ENCODE measurements at regions not wholly inside any gene's neighbourhood (a gene's known extent, or its start where the extent isn't known, plus 50 kb on each side); places are given as distances from the start of the nearest gene placed in this dataset.

DNA sequence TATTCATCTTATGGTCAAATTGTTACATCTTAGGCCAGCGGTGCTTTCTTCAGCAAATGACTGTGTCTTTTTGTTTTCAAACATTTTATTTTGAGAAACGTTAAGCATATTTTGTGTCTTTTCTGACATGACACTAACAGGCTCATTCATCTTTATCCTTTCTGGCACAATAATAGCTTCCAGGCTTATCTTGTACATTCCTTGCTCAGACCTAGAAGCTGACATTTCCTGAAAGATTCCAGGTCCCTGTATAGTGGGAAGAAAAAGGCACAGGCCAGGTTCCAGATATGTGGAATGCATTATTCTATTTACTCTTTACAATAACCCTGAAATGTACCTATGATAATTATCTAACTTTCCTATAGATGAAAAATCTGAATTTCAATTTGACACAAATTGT is 379.1 kb upstream of the B3GAT1 start:
- DNase-seq = no peak

DNA sequence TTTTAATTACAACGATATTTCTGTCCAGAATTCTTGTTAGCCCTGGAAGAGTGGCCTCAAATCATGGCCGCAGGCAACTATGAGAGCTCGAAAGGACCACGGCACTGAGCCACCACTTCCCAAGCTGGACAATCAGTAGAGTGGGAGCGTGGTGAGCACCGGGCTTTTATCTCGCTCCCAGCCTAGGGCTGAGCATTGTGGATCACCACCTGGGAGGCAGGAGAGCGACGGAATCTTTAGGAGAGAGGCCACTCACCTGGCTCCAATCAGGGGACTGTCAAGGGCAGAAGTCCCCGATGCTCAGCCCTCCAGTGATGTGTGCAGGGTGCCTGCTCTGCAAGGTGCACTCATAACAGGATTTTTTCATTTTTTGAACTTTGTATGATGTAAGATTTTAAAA is 377.1 kb upstream of the B3GAT1 start:
- DNase-seq = no peak

DNA sequence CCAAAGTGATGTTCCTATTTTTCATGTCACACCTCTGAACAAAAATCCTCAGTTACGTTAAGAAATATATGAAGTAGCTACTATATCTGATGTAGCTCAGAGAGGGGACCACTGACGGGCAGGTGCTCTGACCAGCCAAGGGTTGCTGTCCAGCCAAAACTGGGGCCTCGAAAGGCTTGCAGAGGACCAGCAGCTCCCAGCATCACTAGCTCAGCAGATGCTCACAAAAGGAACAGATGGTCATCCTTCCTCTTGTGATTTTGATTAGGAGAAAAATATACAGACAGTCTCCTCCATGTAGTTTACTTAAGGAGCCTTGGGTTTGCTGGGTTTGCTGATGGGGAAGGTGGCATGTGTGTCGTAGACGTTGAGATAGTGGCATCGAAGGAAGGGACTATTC is 374.6 kb upstream of the B3GAT1 start:
- DNase-seq = no peak

DNA sequence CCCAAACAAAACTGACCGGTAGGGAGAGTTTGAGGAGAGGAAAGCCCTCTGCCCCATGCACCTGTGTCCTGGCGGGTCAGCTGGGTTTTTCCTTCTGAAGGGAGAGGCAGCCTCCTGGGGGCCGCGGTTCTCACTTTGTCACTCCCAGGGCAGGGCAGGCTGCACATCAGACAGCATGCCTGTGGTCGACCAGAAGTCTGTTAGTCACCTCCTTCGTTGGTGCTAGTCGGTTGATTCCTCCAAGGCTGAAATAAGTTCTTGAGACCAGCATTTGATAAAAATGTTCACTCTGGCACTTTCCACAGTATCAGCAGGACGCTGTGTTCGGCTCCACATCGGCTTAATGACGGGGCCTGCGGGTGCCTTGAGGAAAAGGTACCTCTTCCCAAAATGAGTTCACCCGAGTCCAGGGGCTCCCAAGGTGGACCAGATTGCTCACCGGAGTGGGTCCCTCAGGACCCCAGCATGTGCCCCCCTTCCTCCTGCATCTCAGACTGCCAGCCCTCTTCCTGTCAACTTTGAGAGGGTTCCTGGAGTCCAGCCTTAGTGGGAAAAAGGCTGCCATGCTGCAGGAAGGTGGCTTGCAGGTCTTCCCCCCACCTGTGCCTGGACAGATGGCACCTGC is 373.7 kb upstream of the B3GAT1 start:
- DNase-seq = no peak

DNA sequence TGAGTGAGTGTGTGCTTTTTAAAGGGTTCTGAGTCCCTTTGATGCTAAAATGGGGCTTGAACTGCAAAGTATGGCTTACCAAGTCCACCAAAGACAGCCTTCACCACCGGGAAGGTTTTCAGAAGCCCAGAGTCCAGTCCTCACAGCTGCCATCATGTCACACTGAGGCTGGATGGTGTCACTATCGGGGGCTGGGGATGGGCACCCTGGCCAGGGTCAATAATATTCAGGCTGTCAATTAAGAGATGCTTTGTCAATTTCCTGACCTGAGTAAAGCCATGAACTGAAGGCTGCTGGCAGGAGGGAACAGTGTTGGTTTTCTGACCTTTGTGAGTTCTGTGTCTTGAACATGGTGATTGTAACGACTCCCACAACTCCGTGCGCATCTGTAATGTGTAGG is 373.0 kb upstream of the B3GAT1 start:
- no peak for DNase-seq

DNA sequence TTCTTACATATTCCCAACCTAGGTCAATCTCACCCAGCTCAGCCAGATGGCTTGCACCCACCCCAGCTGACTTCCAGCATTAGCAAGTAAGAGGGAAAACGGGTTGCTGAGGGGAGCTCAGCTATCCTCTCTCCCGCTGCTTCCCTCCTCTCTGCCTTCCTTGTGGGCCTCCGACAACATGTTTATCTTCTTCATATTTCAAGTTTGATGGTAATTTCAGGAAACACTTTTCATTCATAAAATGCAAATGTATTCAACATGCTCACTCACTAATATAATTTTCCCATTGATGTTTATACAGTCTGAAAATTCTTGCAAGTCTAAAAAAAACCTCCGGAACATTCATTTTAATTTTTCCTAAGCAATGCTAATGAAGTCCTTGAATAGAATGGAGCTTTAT is 372.5 kb upstream of the B3GAT1 start:
- DNase-seq = no peak

DNA sequence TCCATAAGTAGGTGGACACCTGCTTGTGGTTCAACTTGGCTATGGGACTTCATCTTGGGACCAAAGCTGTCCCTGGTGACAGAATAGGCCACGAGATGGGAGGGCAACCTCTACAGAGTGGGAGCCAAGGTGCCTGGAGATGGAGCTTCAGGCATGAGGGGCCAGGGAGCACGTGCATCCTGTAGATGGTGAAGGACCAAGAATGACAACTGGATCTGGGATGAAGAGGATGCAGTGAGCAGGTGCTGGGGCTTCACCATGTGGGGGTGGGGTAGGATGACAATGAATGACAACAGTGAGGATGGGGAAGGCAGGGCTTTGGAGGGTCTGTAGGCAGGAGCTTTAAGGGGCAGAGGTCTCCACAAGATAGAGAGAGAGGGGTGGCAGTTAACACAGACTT is 372.0 kb upstream of the B3GAT1 start:
- no peak for DNase-seq

DNA sequence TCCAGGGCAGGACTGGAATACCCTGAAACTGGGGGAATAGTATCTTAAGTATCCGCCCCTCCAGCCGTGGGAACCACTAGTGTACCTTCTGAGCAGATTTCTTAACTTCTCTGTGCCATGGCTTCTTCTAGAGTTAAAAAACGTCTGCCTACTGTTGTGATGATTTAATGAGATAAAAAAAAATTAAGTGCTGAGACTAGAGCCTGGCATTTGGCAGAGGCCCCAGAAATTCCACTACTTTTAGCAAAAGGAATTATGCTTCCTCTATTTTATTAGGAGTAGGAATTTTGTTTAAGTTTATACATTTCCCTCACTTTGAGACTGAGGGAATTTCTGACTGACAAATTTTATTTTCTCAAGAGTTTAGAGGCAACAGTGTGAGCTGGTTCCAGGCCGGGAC is 371.2 kb upstream of the B3GAT1 start:
- no peak for DNase-seq

DNA sequence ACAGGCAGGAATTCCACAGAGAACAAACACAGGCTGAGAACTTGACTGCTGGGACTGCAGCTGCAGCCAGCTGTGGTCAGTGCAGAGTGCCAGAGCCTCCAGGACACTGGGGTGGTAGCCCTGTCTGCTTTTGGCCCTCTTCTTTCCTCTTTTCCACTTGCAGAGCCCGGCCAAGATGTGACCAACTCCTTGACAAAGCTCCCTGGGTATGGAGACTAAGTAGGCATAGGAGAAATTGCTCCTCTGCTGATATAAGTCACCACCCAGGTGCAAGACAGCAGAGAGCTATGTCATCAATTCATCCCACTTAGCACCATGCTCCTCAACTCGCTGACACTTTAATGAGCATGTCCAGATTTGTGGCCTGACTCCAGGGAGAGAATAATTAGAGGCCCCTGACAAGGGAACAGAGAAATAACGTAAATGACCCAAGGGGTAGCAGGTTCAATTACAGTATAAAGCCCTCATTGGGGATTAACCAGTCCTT is 369.4 kb upstream of the B3GAT1 start:
- DNase-seq = no peak

DNA sequence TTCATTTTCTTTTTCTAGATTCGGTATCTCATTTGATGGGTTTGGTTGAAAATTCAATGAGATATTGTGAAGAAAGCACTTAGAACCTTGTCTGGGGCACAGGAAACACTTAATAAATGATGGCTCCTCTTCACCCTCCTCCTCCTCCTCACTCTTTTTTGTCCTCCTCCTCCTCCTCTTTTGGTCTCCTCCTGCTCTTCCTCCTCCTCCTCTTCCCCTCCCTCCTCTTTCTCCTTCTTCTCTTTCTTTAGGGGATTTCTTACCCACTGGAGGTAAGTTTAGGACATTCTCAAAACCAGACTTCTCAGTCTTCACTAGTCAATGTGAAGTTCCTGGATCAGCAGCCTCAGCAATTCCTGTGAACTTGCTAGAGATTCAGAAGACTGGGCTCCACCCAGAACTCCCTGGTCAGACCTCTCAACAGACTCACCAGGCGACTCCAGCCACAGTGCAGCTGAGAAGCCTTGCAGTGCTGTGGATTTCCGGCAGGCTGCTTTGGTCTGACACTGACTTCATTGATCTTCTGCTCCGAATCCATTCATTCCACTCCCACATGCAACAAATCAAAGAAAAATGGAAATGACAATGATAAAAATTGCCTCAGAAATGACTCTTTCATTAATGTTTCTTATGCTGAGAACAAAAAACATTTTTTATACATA is 368.6 kb upstream of the B3GAT1 start:
- DNase-seq = no peak

DNA sequence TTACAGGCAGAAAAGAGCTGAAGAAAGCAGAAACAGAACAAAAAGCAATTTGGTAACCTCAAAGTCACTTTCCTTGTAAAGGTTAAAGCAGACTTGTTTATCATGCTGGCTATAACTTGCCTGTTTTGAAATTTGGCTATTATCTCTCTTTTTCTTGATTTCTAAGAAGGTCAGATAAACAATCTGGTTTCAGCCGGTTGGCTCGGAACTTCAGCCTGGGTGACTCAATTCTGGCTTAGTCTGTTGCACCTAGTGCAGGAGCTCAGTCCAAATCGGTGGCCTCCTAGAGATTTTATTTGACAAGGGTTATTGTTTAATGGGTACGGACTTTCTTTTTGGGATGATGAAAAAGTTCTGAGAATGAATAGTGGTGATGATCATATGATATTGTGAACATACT is 367.1 kb upstream of the B3GAT1 start:
- no peak for DNase-seq

DNA sequence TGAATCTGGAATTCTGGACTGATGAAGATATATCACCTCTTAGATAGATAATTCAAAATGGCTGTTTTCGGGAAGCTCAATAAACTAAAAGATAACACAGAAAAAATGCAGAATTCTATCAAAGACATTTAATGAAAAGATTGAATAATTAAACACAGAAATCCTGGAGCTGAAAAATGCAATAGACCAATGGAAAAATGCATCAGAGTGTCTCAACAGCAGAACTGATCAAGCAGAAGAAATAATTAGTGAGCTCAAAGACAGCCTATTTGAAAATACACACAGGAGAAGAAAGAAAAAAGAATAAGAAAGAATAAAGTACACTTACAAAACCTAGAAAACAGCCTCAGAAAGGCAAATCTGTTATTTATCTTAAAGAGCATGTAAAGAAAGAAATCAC is 356.4 kb upstream of the B3GAT1 start:
- DNase-seq = no peak

DNA sequence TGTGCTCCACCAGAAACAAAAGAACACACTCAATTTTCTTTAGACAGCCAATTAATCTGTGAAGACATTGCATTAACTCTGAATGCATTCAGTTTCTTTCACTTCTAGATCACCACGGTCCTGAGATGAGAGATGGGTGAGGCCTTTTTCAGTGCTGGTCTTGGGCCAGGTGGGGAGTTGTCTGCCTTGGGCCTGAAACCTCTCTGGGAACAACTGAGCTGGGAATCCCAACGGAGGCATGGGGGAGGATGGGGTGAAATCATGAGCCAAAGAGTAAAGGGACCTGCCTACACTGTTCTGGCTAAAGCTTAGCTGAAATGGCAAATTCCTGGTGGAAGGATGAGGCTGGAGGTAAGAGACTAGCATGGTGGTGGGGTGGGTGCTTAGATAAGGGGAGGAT is 353.5 kb upstream of the B3GAT1 start:
- no peak for DNase-seq

DNA sequence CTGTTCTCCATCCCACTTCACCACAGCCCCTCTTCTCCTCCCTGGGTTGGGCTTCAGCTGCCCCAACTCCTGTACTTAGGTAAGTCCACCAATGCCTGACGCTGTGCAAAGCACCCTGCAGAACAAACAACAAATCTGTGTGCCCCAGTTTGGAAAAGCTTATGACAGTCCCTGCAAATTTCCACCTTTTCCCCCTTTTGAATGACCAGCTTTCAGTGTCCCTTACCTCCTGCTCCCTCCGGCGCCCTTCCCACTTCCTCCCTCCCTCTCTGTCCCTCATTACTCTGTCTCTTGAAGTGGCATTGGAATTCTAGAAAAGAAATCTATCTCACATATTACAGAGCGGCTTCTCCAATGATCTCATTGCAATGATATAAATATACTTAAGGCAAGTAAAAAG is 352.9 kb upstream of the B3GAT1 start:
- no peak for DNase-seq

DNA sequence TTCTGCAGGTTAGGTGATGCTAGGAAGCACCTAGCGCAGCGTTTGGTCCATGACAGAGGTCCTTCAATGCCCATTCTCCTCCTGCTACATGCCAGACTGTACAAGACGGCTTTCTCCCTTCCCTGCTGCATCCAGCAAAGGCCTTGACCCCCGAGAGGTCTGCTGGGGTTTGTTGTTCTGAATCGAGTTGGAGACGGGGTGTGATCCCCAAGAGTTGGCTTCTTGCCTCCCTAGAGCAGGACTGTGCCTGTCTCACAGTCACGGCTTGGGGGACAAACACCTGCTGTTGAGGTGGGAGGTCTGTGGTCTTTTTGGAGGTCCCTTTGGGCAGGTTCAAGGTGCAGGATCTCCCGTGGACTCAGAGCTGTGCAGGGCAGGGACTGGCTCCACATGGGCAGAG is 352.3 kb upstream of the B3GAT1 start:
- DNase-seq = no peak

DNA sequence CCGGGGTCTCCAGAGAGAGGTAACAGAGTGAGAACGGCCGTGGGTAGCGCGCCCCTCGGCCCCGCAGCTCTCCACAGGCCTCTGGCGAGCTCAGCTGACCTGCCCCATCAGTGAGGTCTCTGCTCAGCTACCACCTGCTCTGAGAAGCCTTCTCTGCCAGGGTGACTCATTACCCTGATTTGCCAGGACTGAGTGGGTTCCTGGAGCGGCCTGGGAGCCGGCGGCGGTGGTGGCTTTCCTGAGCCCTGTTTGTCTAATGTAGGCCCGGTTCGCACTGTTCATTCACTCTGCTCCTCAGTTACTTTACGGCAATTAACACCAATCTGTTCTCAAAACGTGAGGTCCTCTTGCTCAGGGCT is 351.0 kb upstream of the B3GAT1 start:
- no peak for DNase-seq

DNA sequence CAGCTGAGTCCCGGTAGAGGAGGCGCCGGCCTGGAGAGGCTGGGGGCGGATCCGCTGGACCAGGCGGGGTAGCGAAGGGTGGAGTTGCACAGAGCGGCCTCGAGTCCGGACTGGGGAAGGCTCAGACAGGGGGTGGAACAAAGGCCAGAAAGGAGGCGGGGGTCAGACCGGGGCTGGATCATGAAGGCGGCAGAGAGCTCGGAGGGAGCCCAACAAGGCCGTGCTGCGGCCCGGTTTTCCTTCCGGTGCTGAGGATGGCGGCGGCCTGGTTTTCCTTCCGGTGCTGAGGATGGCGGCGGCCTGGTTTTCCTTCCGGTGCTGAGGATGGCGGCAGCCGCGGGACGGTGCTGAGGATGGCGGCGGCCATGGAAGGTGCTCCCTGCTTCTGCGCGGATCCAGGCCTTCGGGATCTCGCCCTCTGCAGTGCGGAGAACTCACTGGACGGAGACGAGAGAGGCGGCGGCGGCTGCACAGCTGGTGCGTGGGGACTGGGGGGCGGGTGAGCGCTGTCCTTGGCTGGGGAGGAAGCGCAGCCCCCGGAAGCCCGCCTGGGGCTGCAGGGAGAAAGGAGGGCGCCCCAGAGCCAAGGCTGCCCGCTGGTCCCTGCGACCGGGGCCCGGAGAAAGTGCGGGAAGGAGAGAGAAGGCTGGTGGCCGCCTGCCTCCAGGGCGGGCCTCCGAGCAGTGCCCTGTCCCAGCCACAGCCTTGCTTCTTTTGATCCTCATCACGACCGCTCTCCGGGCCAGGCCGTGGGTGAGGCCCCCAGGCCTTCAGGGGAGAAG is 350.4 kb upstream of the B3GAT1 start:
- DNase-seq = no peak

DNA sequence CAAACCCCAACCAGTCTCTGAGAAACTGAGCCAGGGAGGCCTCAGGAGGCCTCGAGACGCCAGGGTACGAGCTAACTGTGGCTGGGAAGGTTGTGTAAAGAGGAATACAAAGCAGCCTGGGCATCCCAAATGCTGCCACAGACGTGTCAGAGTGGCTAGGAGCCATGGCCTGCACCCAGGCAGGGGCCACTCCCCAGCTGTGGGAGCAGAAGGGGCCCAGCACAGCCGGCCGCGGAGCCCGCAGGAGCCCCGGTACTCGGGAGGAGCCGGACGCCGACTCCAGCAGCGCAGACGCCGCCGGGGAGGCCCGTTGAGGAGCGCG is 349.8 kb upstream of the B3GAT1 start:
- DNase-seq = no peak

DNA sequence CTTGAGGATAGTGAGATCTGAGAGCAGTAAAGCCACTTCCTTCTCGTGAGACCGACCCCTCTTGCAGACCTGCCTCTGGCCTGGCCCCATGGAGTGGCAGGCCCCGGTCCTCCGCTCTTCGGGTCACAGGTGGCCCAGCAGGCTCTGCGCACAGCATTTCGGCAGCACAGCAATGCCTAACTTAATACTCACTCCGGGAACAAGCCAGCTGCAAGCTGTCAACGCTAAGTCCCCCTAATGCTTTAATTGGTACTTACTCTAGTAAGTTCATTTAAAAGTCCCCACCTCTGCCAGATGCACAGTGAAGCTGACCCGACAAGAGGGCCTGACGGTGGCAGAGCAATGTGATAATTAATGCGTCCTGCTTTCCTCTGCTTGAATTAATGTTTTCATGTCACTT is 349.3 kb upstream of the B3GAT1 start:
- no peak for DNase-seq

DNA sequence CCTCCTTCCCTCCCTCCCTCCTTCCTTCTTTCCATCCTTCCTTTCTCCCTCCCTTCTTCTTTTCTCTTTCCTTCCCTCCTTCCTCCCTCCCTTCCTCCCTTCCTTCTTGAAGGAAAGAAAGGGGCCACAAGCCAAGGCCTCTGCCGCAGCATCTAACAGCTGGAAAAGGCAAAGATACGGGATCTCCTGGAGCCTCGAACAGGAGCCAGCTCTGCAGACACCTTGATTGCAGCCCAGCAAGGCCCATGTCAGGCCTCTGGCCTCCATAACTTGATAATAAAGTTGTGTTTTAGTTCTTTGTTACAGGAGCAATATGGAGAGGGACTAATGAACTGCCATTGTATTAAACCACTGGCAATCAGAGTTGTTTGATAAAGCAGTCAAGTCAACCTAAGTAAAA is 348.9 kb upstream of the B3GAT1 start:
- no peak for DNase-seq

DNA sequence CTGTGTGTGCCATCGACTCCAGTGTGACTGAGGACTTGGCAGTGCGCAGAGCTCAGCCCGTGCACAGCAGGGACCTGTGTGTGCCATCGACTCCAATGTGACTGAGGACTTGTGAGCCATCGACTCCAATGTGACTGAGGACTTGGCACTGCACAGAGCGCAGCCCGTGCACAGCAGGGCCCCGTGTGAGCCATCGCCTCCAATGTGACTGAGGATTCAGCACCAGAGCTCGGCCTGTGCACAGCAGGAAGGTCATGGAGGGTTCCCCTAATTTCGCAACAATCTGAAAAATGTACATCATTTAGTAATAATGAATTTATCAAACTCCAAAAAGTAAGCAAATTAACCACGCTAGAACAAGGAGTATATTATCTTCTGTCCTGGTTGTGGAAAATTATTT is 348.3 kb upstream of the B3GAT1 start:
- DNase-seq = no peak

DNA sequence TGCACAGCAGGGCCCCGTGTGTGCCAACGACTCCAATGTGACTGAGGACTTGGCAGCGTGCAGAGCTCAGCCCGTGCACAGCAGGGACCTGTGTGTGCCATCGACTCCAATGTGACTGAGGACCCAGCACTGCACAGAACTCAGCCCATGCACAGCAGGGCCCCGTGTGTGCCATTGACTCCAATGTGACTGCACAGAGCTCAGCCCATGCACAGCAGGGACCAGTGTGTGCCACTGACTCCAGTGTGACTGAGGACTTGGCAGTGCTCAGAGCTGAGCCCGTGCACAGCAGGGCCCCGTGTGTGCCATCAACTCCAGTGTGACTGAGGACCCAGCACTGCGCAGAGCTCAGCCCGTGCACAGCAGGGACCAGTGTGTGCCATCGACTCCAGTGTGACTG is 347.8 kb upstream of the B3GAT1 start:
- DNase-seq = no peak

DNA sequence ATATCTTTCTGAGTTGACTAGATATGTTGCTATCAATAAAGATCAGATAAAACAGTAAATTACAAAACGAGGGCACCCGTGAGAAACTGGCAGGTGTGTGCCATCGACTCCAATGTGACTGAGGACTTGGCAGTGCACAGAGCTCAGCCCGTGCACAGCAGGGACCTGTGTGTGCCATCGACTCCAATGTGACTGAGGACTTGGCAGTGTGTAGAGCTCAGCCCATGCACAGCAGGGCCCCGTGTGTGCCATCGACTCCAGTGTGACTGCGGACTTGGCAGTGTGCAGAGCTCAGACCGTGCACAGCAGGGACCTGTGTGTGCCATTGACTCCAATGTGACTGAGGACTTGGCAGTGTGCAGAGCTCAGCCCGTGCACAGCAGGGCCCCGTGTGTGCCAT is 347.2 kb upstream of the B3GAT1 start:
- DNase-seq = no peak

DNA sequence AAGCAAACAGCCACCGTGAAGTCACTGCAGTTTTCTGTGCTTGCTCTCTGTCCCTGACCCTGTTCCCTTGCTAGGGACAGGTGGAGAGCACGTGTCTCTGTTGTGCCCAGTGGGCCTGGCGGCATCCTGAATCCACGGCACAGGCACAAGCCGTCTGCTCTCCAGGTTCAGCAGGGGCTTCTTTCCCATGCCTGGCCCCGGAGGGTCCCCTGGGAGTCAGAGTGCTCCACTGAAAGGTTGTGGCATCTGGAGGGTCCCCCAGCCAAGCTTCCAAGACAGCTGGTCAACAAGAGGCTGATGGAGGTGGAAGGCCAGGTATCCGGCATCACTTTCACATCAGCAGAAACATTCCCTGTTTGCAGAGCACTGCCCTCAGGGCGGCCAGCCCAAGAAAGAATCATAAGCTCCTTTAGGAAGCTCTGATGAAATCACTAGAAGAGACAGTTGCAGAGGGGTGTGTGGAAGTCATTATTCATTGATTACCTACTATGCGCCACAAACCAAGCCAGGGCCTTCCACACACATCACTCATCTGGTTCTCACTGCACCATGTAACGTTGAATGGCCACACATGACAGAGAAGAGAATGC is 346.4 kb upstream of the B3GAT1 start:
- no peak for DNase-seq
